GM19239 (cell line): ENCODE measurements at regions not wholly inside any gene's neighbourhood (a gene's known extent, or its start where the extent isn't known, plus 50 kb on each side); places are given as distances from the start of the nearest gene placed in this dataset.
"Not testable (repeated sequence)": the region's sequence is repeated elsewhere in the genome, so short reads cannot be mapped to it uniquely, and the experiment has no call there.

ENCODE experiments used
- DNase-seq: peaks from one replicate; pipeline ENCODE4 v3.0.0; 2011; ENCODE audit warnings: low spot score; ENCODE audit not compliant: insufficient read length
- FAIRE-seq: peaks from 2 replicates; lab custom pipeline; 2011; peaks lifted over from hg19 to GRCh38; lab: Jason Lieb, UNC

GRCh38 chr6:167687116-167687725 lies 139.5 kb upstream of the AFDN start:
- DNase-seq (no peak), FAIRE-seq (no peak)

- FAIRE-seq: no peak
- DNase-seq: no peak
Observed at GRCh38 chr6:167688123-167688522, 138.6 kb upstream of the AFDN start.

- no peak for FAIRE-seq
- no peak for DNase-seq
Observed at GRCh38 chr6:167689278-167689677, 137.4 kb upstream of the AFDN start.

DNA sequence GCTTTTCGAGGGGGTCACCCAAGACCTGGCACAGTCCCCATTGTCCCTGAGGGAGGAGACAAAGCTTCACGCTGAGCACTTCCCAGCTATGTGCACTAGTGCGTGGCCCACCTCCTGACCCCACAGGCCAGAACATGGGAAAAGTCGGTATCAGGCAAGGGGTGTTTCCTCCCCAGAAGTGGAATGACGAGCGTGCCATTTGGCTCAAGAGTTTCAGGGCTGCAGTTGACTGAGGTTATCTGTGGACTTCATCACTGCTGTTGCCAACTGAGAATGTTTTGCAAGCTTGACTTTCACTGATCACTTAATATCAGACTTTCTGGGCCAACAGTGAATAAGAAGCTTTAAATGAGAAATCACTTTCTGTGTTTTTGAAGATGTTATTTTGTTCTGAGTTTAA lies 137.0 kb upstream of the AFDN start:
- DNase-seq (no peak), FAIRE-seq (no peak)

GRCh38 chr6:167690167-167690922 lies 136.4 kb upstream of the AFDN start:
- not testable (repeated sequence) for FAIRE-seq, DNase-seq

- DNase-seq (no peak), FAIRE-seq (no peak)
Observed at GRCh38 chr6:167690931-167691330, 135.8 kb upstream of the AFDN start.

- no peak for FAIRE-seq
- no peak for DNase-seq
Observed at GRCh38 chr6:167691533-167692312, 135.0 kb upstream of the AFDN start.

GRCh38 chr6:167693478-167693877 lies 133.2 kb upstream of the AFDN start:
- DNase-seq, FAIRE-seq: not testable (repeated sequence)

DNA sequence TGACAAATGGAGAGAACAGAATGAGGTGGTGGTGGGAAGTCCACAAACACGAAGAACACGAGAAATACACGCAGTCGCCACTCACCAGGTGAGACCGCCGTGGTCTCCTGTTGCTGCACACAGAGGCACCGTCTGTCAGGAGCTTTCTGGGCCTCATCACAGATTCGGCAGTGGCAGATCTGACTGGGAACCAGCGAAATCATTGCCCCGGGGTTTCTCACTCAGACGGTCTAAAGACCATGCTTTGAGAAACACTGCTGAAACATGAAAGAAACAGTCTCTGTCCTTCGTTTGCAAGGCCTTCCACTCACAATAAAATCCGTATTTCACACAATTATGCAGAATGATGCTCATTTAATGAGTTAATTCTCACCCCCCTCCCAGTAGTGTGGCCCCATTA lies 130.9 kb upstream of the AFDN start:
- FAIRE-seq (no peak), DNase-seq (no peak)

DNA sequence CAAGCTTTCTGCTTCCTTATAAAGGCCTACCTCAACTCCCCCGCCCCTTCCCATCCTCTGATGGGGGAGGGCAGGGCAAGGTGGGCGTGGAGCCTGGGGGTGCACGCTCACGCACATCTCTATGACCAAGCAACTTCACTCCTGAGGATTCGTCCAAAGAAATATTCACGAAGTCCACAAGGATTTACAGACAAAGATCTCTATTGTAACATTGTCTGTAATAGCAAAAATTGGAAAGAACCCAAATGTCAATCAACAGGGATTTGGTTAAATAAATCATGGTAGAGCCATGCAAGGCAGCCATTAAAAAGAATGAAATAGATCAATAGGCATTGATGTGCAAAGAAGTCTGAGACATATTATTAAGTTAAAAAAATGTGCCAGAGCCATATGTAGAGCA lies 130.4 kb upstream of the AFDN start:
- DNase-seq (no peak), FAIRE-seq (no peak)

- DNase-seq (no peak), FAIRE-seq (no peak)
Observed at GRCh38 chr6:167697316-167697715, 129.4 kb upstream of the AFDN start.

- FAIRE-seq: no peak
- DNase-seq: no peak
Observed at GRCh38 chr6:167698540-167698939, 128.2 kb upstream of the AFDN start.

DNA sequence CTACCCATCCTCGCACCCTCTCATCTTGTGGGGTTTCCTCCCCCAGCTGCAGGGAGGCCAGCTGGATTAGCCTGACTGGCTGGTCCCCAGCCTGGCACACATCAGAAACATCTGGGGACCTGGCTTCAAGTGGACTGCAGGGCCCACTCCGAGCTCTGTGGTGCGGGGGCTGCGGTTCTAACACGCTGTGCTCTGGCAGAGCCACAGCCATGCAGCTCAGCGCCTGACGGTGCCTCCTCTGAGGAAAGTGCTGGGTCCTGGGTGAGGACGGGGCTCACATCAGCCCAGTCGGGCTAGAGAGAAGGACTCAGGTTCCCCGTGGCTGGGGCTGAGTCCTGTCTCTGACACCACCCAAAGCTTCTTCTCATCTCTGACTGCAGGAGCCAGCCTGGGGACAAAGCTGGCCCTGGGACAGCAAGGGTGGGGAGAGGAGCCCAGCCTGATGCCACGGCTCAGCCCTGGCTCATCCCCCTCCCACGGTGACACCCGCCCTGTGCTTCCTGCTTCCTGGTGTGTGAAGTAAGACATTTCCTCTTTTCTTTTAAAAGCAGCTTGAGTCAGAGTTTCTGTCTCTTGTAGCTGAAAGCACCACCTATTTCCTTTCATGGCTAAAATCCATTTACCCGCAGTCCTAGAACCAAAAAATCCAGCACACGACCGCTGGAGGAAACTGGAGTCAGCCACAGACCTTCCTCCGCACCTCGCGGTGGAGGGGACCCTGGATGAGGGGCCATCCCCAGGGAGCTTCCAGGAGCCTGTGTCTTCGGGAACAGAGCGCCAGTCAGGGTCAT lies 127.4 kb upstream of the AFDN start:
- FAIRE-seq (peak; percentile 64), DNase-seq (peak; percentile 55)

DNA sequence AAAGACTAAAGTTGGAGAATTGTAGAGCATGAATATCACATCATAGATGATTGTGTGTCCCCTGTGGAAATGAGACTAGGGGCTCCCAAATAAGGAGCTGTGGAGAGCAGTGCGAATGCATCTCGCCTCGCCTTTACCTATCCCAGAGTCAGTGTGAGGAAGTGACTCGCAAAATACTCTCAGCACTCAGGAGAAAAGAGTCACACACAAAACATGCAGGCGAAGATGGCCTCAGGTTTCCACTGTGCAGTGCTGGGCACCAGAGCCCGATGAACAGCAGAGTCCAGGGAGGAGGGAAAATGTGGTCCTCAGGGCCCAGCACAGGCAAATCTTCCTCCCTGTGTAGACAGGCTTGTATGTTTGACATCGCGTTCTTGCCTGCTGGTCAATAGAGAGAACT lies 126.5 kb upstream of the AFDN start:
- DNase-seq (no peak), FAIRE-seq (no peak)

DNA sequence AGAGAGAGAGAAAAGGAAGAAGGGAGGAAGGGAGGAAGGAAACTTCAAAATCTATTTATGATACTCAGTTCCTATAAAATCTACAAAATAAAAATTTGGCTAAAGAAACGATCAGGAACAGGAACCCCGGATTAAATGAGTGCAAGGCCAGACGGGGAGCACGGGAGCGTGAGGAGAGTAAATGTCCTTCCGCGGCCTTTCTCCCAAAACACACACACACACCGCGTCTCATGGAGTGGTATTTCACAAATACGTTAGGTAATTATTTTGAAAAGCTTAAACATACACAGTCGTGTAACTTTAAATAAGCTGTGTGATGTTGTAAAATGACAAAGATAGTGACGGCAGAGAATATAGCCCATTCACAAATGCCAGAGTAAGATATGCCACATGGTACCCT lies 125.7 kb upstream of the AFDN start:
- no peak for FAIRE-seq

DNA sequence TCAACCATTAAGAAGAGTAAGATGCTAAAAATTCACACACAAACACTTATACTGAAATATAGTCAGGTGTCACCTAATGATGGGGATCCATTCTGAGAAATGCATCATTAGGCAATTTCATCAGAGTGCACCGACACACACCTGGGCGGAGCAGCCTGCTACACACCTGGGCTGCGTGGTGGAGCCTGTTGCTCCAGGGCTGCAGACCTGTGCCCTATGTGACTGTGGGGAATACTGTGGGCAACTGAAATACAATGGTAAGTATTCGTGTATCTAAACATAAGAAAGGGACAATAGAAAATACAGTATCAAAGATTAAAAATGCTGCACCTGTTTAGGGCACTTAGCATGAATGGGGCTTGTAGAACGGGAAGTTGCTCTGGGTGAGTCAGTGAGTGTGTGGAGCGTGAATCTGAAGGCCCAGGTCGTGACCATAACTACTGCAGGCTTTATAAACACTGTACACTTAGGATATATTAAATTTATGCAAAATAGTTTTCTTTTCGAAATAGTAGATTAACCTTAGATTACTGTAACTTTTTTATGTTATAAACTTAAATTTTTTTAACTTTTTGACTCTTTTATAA lies 124.4 kb upstream of the AFDN start:
- FAIRE-seq (no peak), DNase-seq (no peak)

More for the DNA sequence above, 125.7 kb upstream of the AFDN start:
- DNase-seq: no peak

DNA sequence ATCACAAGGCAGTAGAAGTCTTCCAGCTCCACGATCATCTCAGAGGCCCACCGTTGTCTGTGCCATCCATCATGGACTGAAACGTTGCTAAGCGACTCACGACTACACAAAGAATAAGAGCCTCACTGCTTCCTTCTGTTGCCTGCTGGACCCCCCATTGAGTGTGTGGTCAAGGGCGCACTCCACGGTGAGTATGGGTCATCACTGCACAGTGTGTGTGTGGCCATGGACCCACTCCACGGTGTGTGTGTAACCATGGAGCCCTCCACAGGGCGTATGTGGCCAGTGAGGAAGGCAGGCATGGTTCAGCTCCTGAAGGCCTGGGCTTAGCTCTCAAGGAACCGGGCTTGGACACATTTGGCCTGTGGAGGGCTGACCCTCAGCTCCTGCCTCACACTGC lies 123.4 kb upstream of the AFDN start:
- FAIRE-seq (no peak), DNase-seq (no peak)

DNA sequence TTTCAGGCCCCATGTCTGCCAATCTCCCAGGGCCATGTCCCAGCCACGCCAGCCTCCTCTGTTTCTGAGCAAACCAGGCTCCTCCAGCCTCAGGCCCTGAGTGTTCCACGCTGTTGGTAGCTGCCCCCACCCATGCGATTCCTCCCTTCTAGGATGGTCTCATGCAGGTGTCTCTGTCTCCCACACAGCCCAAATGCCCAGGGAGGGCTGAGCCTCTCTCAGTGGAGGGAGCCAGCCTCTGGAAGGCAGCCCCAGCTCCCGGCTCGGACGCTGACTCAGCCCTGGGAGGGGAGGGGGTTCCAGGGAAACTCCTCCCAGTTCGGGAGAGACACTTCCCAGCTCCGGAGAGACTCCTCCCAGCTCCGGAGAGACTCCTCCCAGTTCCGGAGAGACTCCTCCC lies 122.9 kb upstream of the AFDN start:
- FAIRE-seq (no peak), DNase-seq (no peak)

GRCh38 chr6:167704396-167704901 lies 122.3 kb upstream of the AFDN start:
- DNase-seq: no peak
- no peak for FAIRE-seq

DNA sequence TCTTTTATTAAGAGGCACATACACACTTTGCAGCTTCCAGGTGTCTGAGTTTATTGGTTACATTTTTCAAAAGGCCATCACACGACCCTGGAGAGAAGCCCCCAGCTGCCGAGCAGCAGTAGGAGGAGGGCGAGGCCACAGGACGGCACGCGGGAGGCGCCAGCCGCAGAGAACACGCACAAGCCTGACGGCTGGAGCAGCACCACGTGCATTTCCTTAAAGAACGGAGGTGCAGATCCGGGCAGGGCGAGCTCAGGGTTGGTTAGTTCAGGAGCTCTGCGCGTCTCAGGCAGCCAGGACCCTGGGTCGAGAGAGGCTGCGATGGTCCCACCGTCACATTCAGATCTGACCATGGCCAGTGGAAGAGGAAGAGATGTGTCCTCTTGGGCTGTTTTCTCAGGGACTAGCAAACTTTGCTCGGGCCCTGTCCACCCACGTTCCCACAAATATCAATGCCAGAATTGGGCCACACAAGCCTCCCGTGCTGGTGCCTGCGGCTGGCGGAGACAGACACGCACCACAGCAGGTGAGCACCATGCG lies 121.4 kb upstream of the AFDN start:
- no peak for FAIRE-seq
- no peak for DNase-seq
